ENCODE measurements at regions not wholly inside any gene's neighbourhood (a gene's known extent, or its start where the extent isn't known, plus 50 kb on each side); places are given as distances from the start of the nearest gene placed in this dataset.

DNA sequence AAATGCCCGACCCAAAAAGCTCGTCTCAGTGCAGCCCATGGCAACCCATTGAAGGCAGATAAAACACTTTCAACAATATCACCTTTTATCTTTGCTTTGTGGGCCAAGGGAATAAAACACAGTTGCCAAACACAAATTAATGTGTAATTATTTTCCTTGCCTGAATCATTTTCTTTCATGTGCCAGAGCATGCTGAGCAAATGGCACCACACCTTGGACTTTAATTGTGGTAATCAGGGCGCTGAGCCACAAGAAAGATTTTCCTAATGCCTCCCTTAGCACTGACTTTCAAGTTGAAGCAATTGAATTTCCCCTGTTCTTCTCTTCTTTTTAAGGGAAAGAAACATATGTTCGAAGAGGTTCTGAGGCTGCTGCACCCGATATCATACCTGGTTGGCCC is 297.1 kb upstream of the MSX2 start:
- no peak for TF ChIP-seq POLR2A (IDR thresholded peaks at IDR 0.05; ENCODE audit: low read length)
- TF ChIP-seq GATA1 (IDR thresholded peaks at IDR 0.05; ENCODE audit: low read depth, low read length): no peak

Data from erythroblast (primary cell).